Ovary (tissue), 3 donors: ENCODE measurements at regions not wholly inside any gene's neighbourhood (a gene's known extent, or its start where the extent isn't known, plus 50 kb on each side); places are given as distances from the start of the nearest gene placed in this dataset.

Experiments
- EP300 ChIP-seq: sonication (generic); formaldehyde crosslinking; IDR thresholded peaks from one replicate; pipeline ENCODE4 v1.6.1; 2017; ENCODE audit warnings: antibody characterized with exemption
- TF ChIP-seq, protein P1 (sequence below), 3 donors: fragments of 450-650 bp in 2 of 3; fragments of 200-600 bp in 1 of 3; IDR thresholded peaks; one replicate each; pipeline versions ENCODE4 v1.5.1 to v1.8.0; 2016 to 2022; ENCODE audit warnings: antibody characterized with exemption in 3 of 3, mild to moderate bottlenecking in 1 of 3
- donor health status: DM: no; HTN: no; CAD: no.

DNA sequence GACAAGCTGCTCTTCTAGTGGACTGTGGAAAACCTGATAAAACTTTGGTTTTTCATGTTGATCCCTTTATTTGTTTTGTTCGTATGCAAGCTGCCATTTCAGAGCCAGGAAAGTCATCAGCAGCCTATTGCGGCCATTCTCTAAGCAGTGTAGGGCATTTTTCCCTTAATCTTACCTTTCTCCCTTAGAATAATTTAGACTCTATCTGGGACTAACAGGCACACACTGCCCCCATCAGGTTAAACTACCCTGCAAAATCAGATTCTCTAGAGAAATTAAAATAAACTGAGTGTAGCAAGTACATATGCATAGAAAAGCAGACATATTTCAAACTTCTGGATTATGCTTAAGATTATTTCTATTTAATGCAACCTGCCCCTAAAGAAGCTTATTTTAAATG is 347.5 kb downstream of the METTL4 start:
- TF ChIP-seq, protein P1, sequence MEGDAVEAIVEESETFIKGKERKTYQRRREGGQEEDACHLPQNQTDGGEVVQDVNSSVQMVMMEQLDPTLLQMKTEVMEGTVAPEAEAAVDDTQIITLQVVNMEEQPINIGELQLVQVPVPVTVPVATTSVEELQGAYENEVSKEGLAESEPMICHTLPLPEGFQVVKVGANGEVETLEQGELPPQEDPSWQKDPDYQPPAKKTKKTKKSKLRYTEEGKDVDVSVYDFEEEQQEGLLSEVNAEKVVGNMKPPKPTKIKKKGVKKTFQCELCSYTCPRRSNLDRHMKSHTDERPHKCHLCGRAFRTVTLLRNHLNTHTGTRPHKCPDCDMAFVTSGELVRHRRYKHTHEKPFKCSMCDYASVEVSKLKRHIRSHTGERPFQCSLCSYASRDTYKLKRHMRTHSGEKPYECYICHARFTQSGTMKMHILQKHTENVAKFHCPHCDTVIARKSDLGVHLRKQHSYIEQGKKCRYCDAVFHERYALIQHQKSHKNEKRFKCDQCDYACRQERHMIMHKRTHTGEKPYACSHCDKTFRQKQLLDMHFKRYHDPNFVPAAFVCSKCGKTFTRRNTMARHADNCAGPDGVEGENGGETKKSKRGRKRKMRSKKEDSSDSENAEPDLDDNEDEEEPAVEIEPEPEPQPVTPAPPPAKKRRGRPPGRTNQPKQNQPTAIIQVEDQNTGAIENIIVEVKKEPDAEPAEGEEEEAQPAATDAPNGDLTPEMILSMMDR (IDR thresholded peaks at IDR 0.05) = no peak
- no peak for TF ChIP-seq EP300
